ENCODE measurements at regions not wholly inside any gene's neighbourhood (a gene's known extent, or its start where the extent isn't known, plus 50 kb on each side); places are given as distances from the start of the nearest gene placed in this dataset.
"Not testable (repeated sequence)": the region's sequence is repeated elsewhere in the genome, so short reads cannot be mapped to it uniquely, and the experiment has no call there.

DNA sequence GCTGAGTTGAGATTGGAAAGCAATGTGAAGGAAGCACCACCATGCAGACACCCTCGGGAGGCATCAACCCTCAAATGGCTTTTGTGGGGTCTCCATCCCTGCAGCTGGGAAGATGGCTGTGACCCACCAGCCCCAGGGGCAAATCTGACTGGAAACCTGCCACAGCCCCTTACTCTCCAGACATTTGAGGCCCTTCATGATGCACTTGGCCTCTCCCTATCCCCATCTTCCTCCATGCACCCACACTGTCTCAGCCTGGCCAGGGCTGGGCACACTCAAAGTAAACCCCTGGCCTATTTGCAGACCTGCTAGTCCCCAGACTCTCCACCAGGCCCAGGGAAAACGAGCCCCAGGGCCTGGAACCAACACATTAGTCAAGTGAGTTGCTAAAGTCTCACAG is 205.2 kb downstream of the MATN1 start:
- Histone ChIP-seq H3K4me2 (ENCODE audit: low read length) (no peak overlapping the region), H2AFZ (ENCODE audit: low read depth, low read length) (no peak overlapping the region), H3K4me3 (ENCODE audit: insufficient read depth, low read depth, low read length) (no peak overlapping the region), H3K4me1 (ENCODE audit: insufficient read depth, low read length) (peaks cover 11% of the 10 kb centered on the region), H3K9me3 (ENCODE audit: insufficient read depth, low read depth, low read length) (no peaks in the 10 kb centered on the region), H3K27me3 (ENCODE audit: insufficient read depth, low read length) (no peaks in the 10 kb centered on the region), H3K79me2 (ENCODE audit: insufficient read depth, low read length) (no peaks in the 10 kb centered on the region), H3K36me3 (ENCODE audit: insufficient read depth, low read length) (no peaks in the 10 kb centered on the region), H3K9ac (ENCODE audit: low read length) (peak overlapping the region; percentile 32), H4K20me1 (ENCODE audit: insufficient read depth, low read length) (no peaks in the 10 kb centered on the region), H3K27ac (ENCODE audit: low read depth, low read length) (peak overlapping the region; percentile 52)
- Mint-ChIP-seq H3K27me3 (ENCODE audit: low read depth, unreplicated experiment) (peaks cover 23% of the 10 kb centered on the region), H3K9me3 (ENCODE audit: unreplicated experiment) (peaks cover 4% of the 10 kb centered on the region), H3K4me3 (ENCODE audit: unreplicated experiment) (no peak overlapping the region), H3K4me1 (ENCODE audit: low read depth, unreplicated experiment) (peaks cover 10% of the 10 kb centered on the region), H3K27ac (ENCODE audit: unreplicated experiment) (no peak overlapping the region), H3K36me3 (ENCODE audit: low read depth, unreplicated experiment) (no peaks in the 10 kb centered on the region)
- FAIRE-seq (no peak), DNase-seq (ENCODE audit: low read depth) (no peak)
- TF ChIP-seq EZH2 (IDR thresholded peaks at IDR 0.05; ENCODE audit: insufficient read depth, low read length), result no peak
- TF ChIP-seq, protein P1, sequence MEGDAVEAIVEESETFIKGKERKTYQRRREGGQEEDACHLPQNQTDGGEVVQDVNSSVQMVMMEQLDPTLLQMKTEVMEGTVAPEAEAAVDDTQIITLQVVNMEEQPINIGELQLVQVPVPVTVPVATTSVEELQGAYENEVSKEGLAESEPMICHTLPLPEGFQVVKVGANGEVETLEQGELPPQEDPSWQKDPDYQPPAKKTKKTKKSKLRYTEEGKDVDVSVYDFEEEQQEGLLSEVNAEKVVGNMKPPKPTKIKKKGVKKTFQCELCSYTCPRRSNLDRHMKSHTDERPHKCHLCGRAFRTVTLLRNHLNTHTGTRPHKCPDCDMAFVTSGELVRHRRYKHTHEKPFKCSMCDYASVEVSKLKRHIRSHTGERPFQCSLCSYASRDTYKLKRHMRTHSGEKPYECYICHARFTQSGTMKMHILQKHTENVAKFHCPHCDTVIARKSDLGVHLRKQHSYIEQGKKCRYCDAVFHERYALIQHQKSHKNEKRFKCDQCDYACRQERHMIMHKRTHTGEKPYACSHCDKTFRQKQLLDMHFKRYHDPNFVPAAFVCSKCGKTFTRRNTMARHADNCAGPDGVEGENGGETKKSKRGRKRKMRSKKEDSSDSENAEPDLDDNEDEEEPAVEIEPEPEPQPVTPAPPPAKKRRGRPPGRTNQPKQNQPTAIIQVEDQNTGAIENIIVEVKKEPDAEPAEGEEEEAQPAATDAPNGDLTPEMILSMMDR (IDR thresholded peaks at IDR 0.05; ENCODE audit: insufficient read depth, low read depth, low read length), result no peak

DNA sequence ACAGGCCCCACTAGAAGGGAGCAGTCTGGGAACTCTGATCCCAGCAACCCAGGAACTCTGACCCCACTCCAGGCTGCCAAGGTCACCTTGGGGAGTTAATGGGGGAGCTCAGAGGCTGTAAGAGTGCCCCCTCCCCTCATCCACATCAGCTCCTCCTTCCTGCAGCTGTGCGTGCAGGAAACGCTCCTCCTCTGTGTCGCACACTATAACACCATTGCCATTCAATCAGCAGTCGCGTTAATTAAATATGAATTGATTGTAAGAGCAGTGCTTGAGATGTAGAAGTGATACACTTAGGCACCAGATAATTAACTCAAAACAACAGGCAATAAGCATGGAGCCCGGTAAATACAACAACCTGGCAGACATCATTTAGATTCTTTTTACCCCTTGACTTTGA is 205.7 kb downstream of the MATN1 start:
- peaks cover 19% of the 10 kb centered on the region for H3K27me3 Mint-ChIP-seq (ENCODE audit: low read depth, unreplicated experiment)
- H3K9me3 ChIP-seq (ENCODE audit: insufficient read depth, low read depth, low read length); FAIRE-seq: not testable (repeated sequence)

DNA sequence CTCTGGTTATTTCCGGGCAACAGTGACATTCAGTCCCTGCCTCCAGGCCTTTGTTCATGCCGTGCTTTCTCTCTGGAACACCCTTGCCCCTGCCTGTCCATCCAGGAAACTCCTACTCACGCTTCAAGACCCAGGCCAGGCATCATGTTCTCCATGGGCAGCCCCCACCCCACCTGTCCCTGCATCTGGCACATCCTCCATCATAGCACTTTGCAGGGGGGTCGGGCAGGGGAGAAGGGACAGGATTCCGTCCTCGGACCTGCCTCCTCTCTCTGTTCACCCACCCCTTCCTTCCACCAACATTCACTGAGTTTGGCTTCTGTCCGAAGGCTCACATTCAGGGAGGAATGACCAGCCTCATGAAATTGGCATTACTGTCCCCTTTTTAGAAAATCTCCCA is 206.1 kb downstream of the MATN1 start:
- not testable (repeated sequence) for H3K4me3 Mint-ChIP-seq (ENCODE audit: unreplicated experiment); H2AFZ ChIP-seq (ENCODE audit: low read depth, low read length); H3K9ac ChIP-seq (ENCODE audit: low read length); H3K36me3 ChIP-seq (ENCODE audit: insufficient read depth, low read length); H3K4me3 ChIP-seq (ENCODE audit: insufficient read depth, low read depth, low read length); H3K4me2 ChIP-seq (ENCODE audit: low read length); H3K4me1 Mint-ChIP-seq (ENCODE audit: low read depth, unreplicated experiment); H3K27ac Mint-ChIP-seq (ENCODE audit: unreplicated experiment); H4K20me1 ChIP-seq (ENCODE audit: insufficient read depth, low read length); H3K27me3 ChIP-seq (ENCODE audit: insufficient read depth, low read length); H3K9me3 ChIP-seq (ENCODE audit: insufficient read depth, low read depth, low read length); H3K27ac ChIP-seq (ENCODE audit: low read depth, low read length); H3K36me3 Mint-ChIP-seq (ENCODE audit: low read depth, unreplicated experiment); H3K4me1 ChIP-seq (ENCODE audit: insufficient read depth, low read length); FAIRE-seq; H3K9me3 Mint-ChIP-seq (ENCODE audit: unreplicated experiment); H3K79me2 ChIP-seq (ENCODE audit: insufficient read depth, low read length); DNase-seq (ENCODE audit: low read depth)
- peaks cover 16% of the 10 kb centered on the region for H3K27me3 Mint-ChIP-seq (ENCODE audit: low read depth, unreplicated experiment)

More for the DNA sequence above, 205.7 kb downstream of the MATN1 start:
- H3K4me1 Mint-ChIP-seq (ENCODE audit: low read depth, unreplicated experiment); DNase-seq (ENCODE audit: low read depth); H3K9me3 Mint-ChIP-seq (ENCODE audit: unreplicated experiment); H2AFZ ChIP-seq (ENCODE audit: low read depth, low read length); H3K9ac ChIP-seq (ENCODE audit: low read length); H3K27me3 ChIP-seq (ENCODE audit: insufficient read depth, low read length); H3K4me1 ChIP-seq (ENCODE audit: insufficient read depth, low read length); H3K79me2 ChIP-seq (ENCODE audit: insufficient read depth, low read length); H3K4me2 ChIP-seq (ENCODE audit: low read length); H3K36me3 Mint-ChIP-seq (ENCODE audit: low read depth, unreplicated experiment); H3K27ac Mint-ChIP-seq (ENCODE audit: unreplicated experiment); H3K36me3 ChIP-seq (ENCODE audit: insufficient read depth, low read length); H3K27ac ChIP-seq (ENCODE audit: low read depth, low read length); H3K4me3 Mint-ChIP-seq (ENCODE audit: unreplicated experiment); H3K4me3 ChIP-seq (ENCODE audit: insufficient read depth, low read depth, low read length); H4K20me1 ChIP-seq (ENCODE audit: insufficient read depth, low read length): not testable (repeated sequence)

DNA sequence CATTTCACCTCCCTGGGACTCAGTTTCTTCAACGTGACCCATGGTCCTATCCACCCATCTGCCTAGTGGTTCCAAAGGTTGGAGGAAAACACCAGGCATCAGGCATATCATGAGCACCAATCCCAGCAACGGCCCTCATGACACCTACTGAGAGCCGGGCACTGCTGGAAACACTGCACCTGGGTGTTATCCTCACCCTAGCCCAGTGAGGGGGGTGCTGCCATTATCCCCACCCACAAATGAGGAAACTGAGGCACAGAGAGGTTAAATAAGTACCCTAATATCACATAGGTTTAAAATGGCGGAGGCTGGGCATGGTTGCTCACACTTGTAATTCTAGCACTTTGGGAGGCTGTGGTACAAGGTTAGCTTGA is 206.9 kb downstream of the MATN1 start:
- no peaks in the 10 kb centered on the region for H3K79me2 ChIP-seq (ENCODE audit: insufficient read depth, low read length)
- Mint-ChIP-seq H3K27ac (ENCODE audit: unreplicated experiment) (no peak overlapping the region), H3K4me1 (ENCODE audit: low read depth, unreplicated experiment) (peaks cover 9% of the 10 kb centered on the region), H3K36me3 (ENCODE audit: low read depth, unreplicated experiment) (no peaks in the 10 kb centered on the region), H3K27me3 (ENCODE audit: low read depth, unreplicated experiment) (peaks cover 11% of the 10 kb centered on the region), H3K4me3 (ENCODE audit: unreplicated experiment) (no peak overlapping the region), H3K9me3 (ENCODE audit: unreplicated experiment) (peaks cover under 1% of the 10 kb centered on the region)
- FAIRE-seq, result no peak
- H3K4me2 ChIP-seq (ENCODE audit: low read length), result no peak overlapping the region
- TF ChIP-seq EZH2 (IDR thresholded peaks at IDR 0.05; ENCODE audit: insufficient read depth, low read length), result no peak
- TF ChIP-seq, protein P1 (IDR thresholded peaks at IDR 0.05; ENCODE audit: insufficient read depth, low read depth, low read length), result no peak
- H3K9ac ChIP-seq (ENCODE audit: low read length), result no peak overlapping the region
- H3K27ac ChIP-seq (ENCODE audit: low read depth, low read length), result no peak overlapping the region
- no peak for DNase-seq (ENCODE audit: low read depth)
- H4K20me1 ChIP-seq (ENCODE audit: insufficient read depth, low read length), result no peaks in the 10 kb centered on the region
- H3K4me3 ChIP-seq (ENCODE audit: insufficient read depth, low read depth, low read length), result no peak overlapping the region
- no peak overlapping the region for H2AFZ ChIP-seq (ENCODE audit: low read depth, low read length)
- peaks cover 12% of the 10 kb centered on the region for H3K4me1 ChIP-seq (ENCODE audit: insufficient read depth, low read length)
- no peaks in the 10 kb centered on the region for H3K27me3 ChIP-seq (ENCODE audit: insufficient read depth, low read length)
- H3K9me3 ChIP-seq (ENCODE audit: insufficient read depth, low read depth, low read length), result no peaks in the 10 kb centered on the region
- no peaks in the 10 kb centered on the region for H3K36me3 ChIP-seq (ENCODE audit: insufficient read depth, low read length)
